K562 (cell line): ENCODE measurements at regions not wholly inside any gene's neighbourhood (a gene's known extent, or its start where the extent isn't known, plus 50 kb on each side); places are given as distances from the start of the nearest gene placed in this dataset.
A peak's percentile ranks its signal among the peaks of the same experiment; 100 is the strongest.

Experiments
- CBX1 ChIP-seq: sonication (generic); IDR thresholded peaks from 2 replicates; pipeline ENCODE4 v1.6.1; 2016; ENCODE audit warnings: antibody characterized with exemption, low read depth, mild to moderate bottlenecking
- CCNT2 ChIP-seq: IDR thresholded peaks from 2 replicates; pipeline ENCODE4 v1.6.1; 2011; ENCODE audit warnings: borderline replicate concordance, low read depth, mild to moderate bottlenecking, moderate library complexity, mixed read lengths, low read length; ENCODE audit not compliant: insufficient read length; ENCODE audit errors: extremely low read depth
- ETV5 ChIP-seq: sonication (generic); formaldehyde crosslinking; IDR thresholded peaks from 2 replicates; pipeline ENCODE4 v1.4.0; 2020; ENCODE audit warnings: low read depth, mild to moderate bottlenecking, missing genetic modification reagents
- FOXM1 ChIP-seq, 2 experiments: fragments of 450-650 bp in 1 of 2; sonication (generic) in 1 of 2; formaldehyde crosslinking in 1 of 2; IDR thresholded peaks; 2 replicates each; pipeline versions ENCODE4 v1.6.1 to v1.9.0; 2017 to 2022; ENCODE audit warnings: low read depth in 2 of 2, mild to moderate bottlenecking in 2 of 2, missing genetic modification reagents in 1 of 2, moderate library complexity in 1 of 2
- GABPB2 ChIP-seq: fragments of 250-450 bp; sonication (Bioruptor Pico); conservative IDR thresholded peaks from 2 replicates; pipeline ENCODE4 v1.5.1; 2021; ENCODE audit warnings: mild to moderate bottlenecking
- HMG20A ChIP-seq: fragments of 450-650 bp; formaldehyde crosslinking; conservative IDR thresholded peaks from 2 replicates; pipeline ENCODE4 v1.4.0; 2020; ENCODE audit warnings: mild to moderate bottlenecking, mixed read lengths
- HMGN3 ChIP-seq: IDR thresholded peaks from 2 replicates; pipeline ENCODE4 v1.6.1; 2011; ENCODE audit warnings: borderline replicate concordance, low read depth, mild to moderate bottlenecking, mixed read lengths, low read length; ENCODE audit not compliant: insufficient read length; ENCODE audit errors: extremely low read depth
- MAFF ChIP-seq: IDR thresholded peaks from 2 replicates; pipeline ENCODE4 v1.6.1; 2012; ENCODE audit warnings: low read length, improper control_type of control experiment
- MGA ChIP-seq: fragments of 450-650 bp; IDR thresholded peaks from 2 replicates; pipeline ENCODE4 v1.6.1; 2016; ENCODE audit warnings: mild to moderate bottlenecking, moderate library complexity
- ZBTB1 ChIP-seq: sonication (generic); formaldehyde crosslinking; IDR thresholded peaks from 2 replicates; pipeline ENCODE4 v1.8.1; 2023; ENCODE audit warnings: missing genetic modification reagents, low read depth, mild to moderate bottlenecking, borderline replicate concordance
- ZBTB43 ChIP-seq: sonication (generic); formaldehyde crosslinking; IDR thresholded peaks from 2 replicates; pipeline ENCODE4 v1.8.0; 2023; ENCODE audit warnings: mild to moderate bottlenecking, missing genetic modification reagents
- ZBTB7A ChIP-seq: IDR thresholded peaks from 2 replicates; pipeline ENCODE4 v1.6.1; 2011; ENCODE audit warnings: low read depth, mild to moderate bottlenecking, low read length, moderate library complexity, borderline replicate concordance; ENCODE audit not compliant: control insufficient read depth
- TF ChIP-seq, protein P1 (sequence below): fragments of 450-650 bp; formaldehyde crosslinking; IDR thresholded peaks from 2 replicates; pipeline ENCODE4 v1.4.0; 2020; ENCODE audit warnings: mild to moderate bottlenecking, moderate library complexity

DNA sequence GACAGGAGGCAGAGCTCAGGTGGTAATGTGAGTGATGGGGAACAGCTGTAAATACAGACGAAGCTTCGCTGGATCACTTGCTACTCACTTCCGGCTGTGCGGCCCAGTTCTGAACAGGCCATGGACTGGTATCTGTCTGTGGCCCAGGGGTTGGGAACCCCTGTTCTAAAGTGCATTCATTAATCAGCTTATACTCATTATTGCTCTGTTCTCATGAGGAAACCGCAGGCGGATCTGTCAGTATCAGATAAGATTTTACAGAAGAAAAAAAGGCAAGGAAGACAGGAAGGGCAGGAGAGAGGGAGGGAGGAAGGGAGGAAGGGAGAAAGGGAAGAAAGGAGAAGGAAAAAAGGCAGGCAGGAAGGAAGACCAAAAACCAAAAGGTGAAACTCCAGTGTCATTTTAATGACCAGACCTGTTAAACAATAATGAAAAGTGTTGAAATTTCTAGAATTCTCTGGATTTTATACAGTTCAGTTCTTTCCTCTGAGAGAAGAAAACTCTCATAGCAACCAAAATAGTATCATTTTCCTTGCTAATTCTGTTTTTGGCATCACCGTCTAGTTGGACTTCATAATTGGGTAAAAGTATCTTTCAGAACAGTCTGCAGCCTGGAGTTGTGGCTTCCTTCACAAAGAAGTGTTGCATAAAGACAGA lies 128.0 kb upstream of the PROK2 start (continued):
- TF ChIP-seq CCNT2 = peak; percentile 37
- no peak for TF ChIP-seq HMGN3
- peak; percentile 40; the same call in 1 of the 2 replicates for TF ChIP-seq MGA
- no peak for TF ChIP-seq MAFF
- no peak for TF ChIP-seq ZBTB7A
- TF ChIP-seq GABPB2 (CRISPR knock-in tag) = no peak
- TF ChIP-seq FOXM1 (IDR thresholded peaks at IDR 0.05; ENCODE audit: low read depth) = peak; percentile 63; the same call in 1 of the 2 replicates
- no peak for TF ChIP-seq FOXM1 (CRISPR knock-in tag; IDR thresholded peaks at IDR 0.05; ENCODE audit: low read depth)
- TF ChIP-seq ZBTB43 = no peak
- TF ChIP-seq CBX1 = no peak
- TF ChIP-seq, protein P1, sequence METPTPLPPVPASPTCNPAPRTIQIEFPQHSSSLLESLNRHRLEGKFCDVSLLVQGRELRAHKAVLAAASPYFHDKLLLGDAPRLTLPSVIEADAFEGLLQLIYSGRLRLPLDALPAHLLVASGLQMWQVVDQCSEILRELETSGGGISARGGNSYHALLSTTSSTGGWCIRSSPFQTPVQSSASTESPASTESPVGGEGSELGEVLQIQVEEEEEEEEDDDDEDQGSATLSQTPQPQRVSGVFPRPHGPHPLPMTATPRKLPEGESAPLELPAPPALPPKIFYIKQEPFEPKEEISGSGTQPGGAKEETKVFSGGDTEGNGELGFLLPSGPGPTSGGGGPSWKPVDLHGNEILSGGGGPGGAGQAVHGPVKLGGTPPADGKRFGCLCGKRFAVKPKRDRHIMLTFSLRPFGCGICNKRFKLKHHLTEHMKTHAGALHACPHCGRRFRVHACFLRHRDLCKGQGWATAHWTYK (CRISPR knock-in tag) = no peak
- TF ChIP-seq HMG20A (CRISPR knock-in tag) = no peak
- TF ChIP-seq ETV5 (CRISPR knock-in tag) = peak; percentile 45
- no peak for TF ChIP-seq ZBTB1 (CRISPR knock-in tag)
